ENCODE measurements at regions not wholly inside any gene's neighbourhood (a gene's known extent, or its start where the extent isn't known, plus 50 kb on each side); places are given as distances from the start of the nearest gene placed in this dataset.

GRCh38 chr6:47360388-47360787 lies 50.7 kb upstream of the TNFRSF21 start:
- DNase-seq, result no peak
- no peaks in the 10 kb centered on the region for H3K36me3 ChIP-seq (ENCODE audit: control insufficient read depth in 1 of 2, insufficient read depth in 2 of 2, low read length in 1 of 2)
- intact Hi-C loops (cut with DNase I), result no loop called here

GRCh38 chr6:47362857-47363461 lies 53.3 kb upstream of the TNFRSF21 start:
- intact Hi-C loops (cut with DNase I), result no loop called here
- Histone ChIP-seq H3K27ac (ENCODE audit: low read depth in 1 of 2, low read length in 2 of 2) (no peak overlapping the region), H3K27me3 (ENCODE audit: control insufficient read depth in 1 of 2, insufficient read depth in 2 of 2, low read length in 1 of 2) (no peaks in the 10 kb centered on the region), H3K9me3 (ENCODE audit: control insufficient read depth, low read length) (peaks cover 1% of the 10 kb centered on the region), H3K4me1 (ENCODE audit: control insufficient read depth in 1 of 2, insufficient read depth in 2 of 2, low read length in 2 of 2) (no peaks in the 10 kb centered on the region), H3K4me3 (ENCODE audit: low read length in 2 of 2) (no peak overlapping the region), H3K36me3 (ENCODE audit: control insufficient read depth in 1 of 2, insufficient read depth in 2 of 2, low read length in 1 of 2) (no peaks in the 10 kb centered on the region)
- WGBS, 2 donors, result 87 to 89% methylated on average over 10 of the region's 10 CpGs
- ATAC-seq (ENCODE audit: low FRiP score) (no peak), DNase-seq (no peak)

More at GRCh38 chr6:47360388-47360787, 50.7 kb upstream of the TNFRSF21 start:
- no peak for ATAC-seq (ENCODE audit: low FRiP score)
- H3K27me3 ChIP-seq (ENCODE audit: control insufficient read depth in 1 of 2, insufficient read depth in 2 of 2, low read length in 1 of 2), result no peaks in the 10 kb centered on the region
- no peaks in the 10 kb centered on the region for H3K4me1 ChIP-seq (ENCODE audit: control insufficient read depth in 1 of 2, insufficient read depth in 2 of 2, low read length in 2 of 2)
- no peak overlapping the region for H3K4me3 ChIP-seq (ENCODE audit: low read length in 2 of 2)
- no peak overlapping the region for H3K27ac ChIP-seq (ENCODE audit: low read depth in 1 of 2, low read length in 2 of 2)
- peaks cover 1% of the 10 kb centered on the region for H3K9me3 ChIP-seq (ENCODE audit: control insufficient read depth, low read length)

GRCh38 chr6:47363736-47364135 lies 54.0 kb upstream of the TNFRSF21 start:
- Histone ChIP-seq H3K36me3 (ENCODE audit: control insufficient read depth in 1 of 2, insufficient read depth in 2 of 2, low read length in 1 of 2) (no peaks in the 10 kb centered on the region), H3K27me3 (ENCODE audit: control insufficient read depth in 1 of 2, insufficient read depth in 2 of 2, low read length in 1 of 2) (no peaks in the 10 kb centered on the region), H3K4me1 (ENCODE audit: control insufficient read depth in 1 of 2, insufficient read depth in 2 of 2, low read length in 2 of 2) (no peaks in the 10 kb centered on the region), H3K4me3 (ENCODE audit: low read length in 2 of 2) (no peak overlapping the region), H3K9me3 (ENCODE audit: control insufficient read depth, low read length) (peaks cover 1% of the 10 kb centered on the region), H3K27ac (ENCODE audit: low read depth in 1 of 2, low read length in 2 of 2) (no peak overlapping the region)
- intact Hi-C loops (cut with DNase I), result no loop called here
- DNase-seq (no peak), ATAC-seq (ENCODE audit: low FRiP score) (no peak)

GRCh38 chr6:47366335-47366890 lies 56.7 kb upstream of the TNFRSF21 start:
- no peaks in the 10 kb centered on the region for H3K27me3 ChIP-seq (ENCODE audit: control insufficient read depth in 1 of 2, insufficient read depth in 2 of 2, low read length in 1 of 2)
- H3K27ac ChIP-seq (ENCODE audit: low read depth in 1 of 2, low read length in 2 of 2), result no peak overlapping the region
- ATAC-seq (ENCODE audit: low FRiP score) (no peak), DNase-seq (no peak)
- H3K4me1 ChIP-seq (ENCODE audit: control insufficient read depth in 1 of 2, insufficient read depth in 2 of 2, low read length in 2 of 2), result no peaks in the 10 kb centered on the region
- H3K36me3 ChIP-seq (ENCODE audit: control insufficient read depth in 1 of 2, insufficient read depth in 2 of 2, low read length in 1 of 2), result no peaks in the 10 kb centered on the region
- peaks cover 1% of the 10 kb centered on the region for H3K9me3 ChIP-seq (ENCODE audit: control insufficient read depth, low read length)
- no peak overlapping the region for H3K4me3 ChIP-seq (ENCODE audit: low read length in 2 of 2)
- 76 to 85% methylated on average over 2 of the region's 2 CpGs for WGBS, 2 donors
- intact Hi-C loops (cut with DNase I), result no loop called here

- ATAC-seq (ENCODE audit: low FRiP score), result no peak
- H3K36me3 ChIP-seq (ENCODE audit: control insufficient read depth in 1 of 2, insufficient read depth in 2 of 2, low read length in 1 of 2), result no peaks in the 10 kb centered on the region
Measured at GRCh38 chr6:47371139-47371869, 61.6 kb upstream of the TNFRSF21 start.

GRCh38 chr6:47371870-47372255 lies 62.2 kb upstream of the TNFRSF21 start:
- intact Hi-C loops (cut with DNase I), result no loop called here
- Histone ChIP-seq H3K27me3 (ENCODE audit: control insufficient read depth in 1 of 2, insufficient read depth in 2 of 2, low read length in 1 of 2) (no peaks in the 10 kb centered on the region), H3K36me3 (ENCODE audit: control insufficient read depth in 1 of 2, insufficient read depth in 2 of 2, low read length in 1 of 2) (no peaks in the 10 kb centered on the region), H3K4me1 (ENCODE audit: control insufficient read depth in 1 of 2, insufficient read depth in 2 of 2, low read length in 2 of 2) (no peaks in the 10 kb centered on the region), H3K9me3 (ENCODE audit: control insufficient read depth, low read length) (no peaks in the 10 kb centered on the region), H3K27ac (ENCODE audit: low read depth in 1 of 2, low read length in 2 of 2) (no peak overlapping the region), H3K4me3 (ENCODE audit: low read length in 2 of 2) (no peak overlapping the region)
- ATAC-seq (ENCODE audit: low FRiP score) (no peak), DNase-seq (no peak)

More at GRCh38 chr6:47371139-47371869, 61.6 kb upstream of the TNFRSF21 start:
- WGBS, 2 donors, result 86 to 87% methylated on average over 6 of the region's 6 CpGs
- Histone ChIP-seq H3K27me3 (ENCODE audit: control insufficient read depth in 1 of 2, insufficient read depth in 2 of 2, low read length in 1 of 2) (no peaks in the 10 kb centered on the region), H3K4me1 (ENCODE audit: control insufficient read depth in 1 of 2, insufficient read depth in 2 of 2, low read length in 2 of 2) (no peaks in the 10 kb centered on the region), H3K9me3 (ENCODE audit: control insufficient read depth, low read length) (no peaks in the 10 kb centered on the region), H3K4me3 (ENCODE audit: low read length in 2 of 2) (no peak overlapping the region), H3K27ac (ENCODE audit: low read depth in 1 of 2, low read length in 2 of 2) (no peak overlapping the region)
- DNase-seq, result no peak
- intact Hi-C loops (cut with DNase I), result no loop called here

- Histone ChIP-seq H3K27ac (ENCODE audit: low read depth in 1 of 2, low read length in 2 of 2) (no peak overlapping the region), H3K9me3 (ENCODE audit: control insufficient read depth, low read length) (no peaks in the 10 kb centered on the region), H3K36me3 (ENCODE audit: control insufficient read depth in 1 of 2, insufficient read depth in 2 of 2, low read length in 1 of 2) (no peaks in the 10 kb centered on the region), H3K4me3 (ENCODE audit: low read length in 2 of 2) (no peak overlapping the region), H3K4me1 (ENCODE audit: control insufficient read depth in 1 of 2, insufficient read depth in 2 of 2, low read length in 2 of 2) (no peaks in the 10 kb centered on the region), H3K27me3 (ENCODE audit: control insufficient read depth in 1 of 2, insufficient read depth in 2 of 2, low read length in 1 of 2) (no peaks in the 10 kb centered on the region)
- no peak for DNase-seq
- 65 to 75% methylated on average over 1 of the region's 1 CpG for WGBS, 2 donors
- ATAC-seq (ENCODE audit: low FRiP score), result no peak
- intact Hi-C loops (cut with DNase I), result no loop called here
Measured at GRCh38 chr6:47372318-47372717, 62.6 kb upstream of the TNFRSF21 start.

- intact Hi-C loops (cut with DNase I), result no loop called here
- Histone ChIP-seq H3K27ac (ENCODE audit: low read depth in 1 of 2, low read length in 2 of 2) (no peak overlapping the region), H3K4me3 (ENCODE audit: low read length in 2 of 2) (no peak overlapping the region), H3K4me1 (ENCODE audit: control insufficient read depth in 1 of 2, insufficient read depth in 2 of 2, low read length in 2 of 2) (no peaks in the 10 kb centered on the region), H3K36me3 (ENCODE audit: control insufficient read depth in 1 of 2, insufficient read depth in 2 of 2, low read length in 1 of 2) (no peaks in the 10 kb centered on the region), H3K9me3 (ENCODE audit: control insufficient read depth, low read length) (peaks cover 2% of the 10 kb centered on the region), H3K27me3 (ENCODE audit: control insufficient read depth in 1 of 2, insufficient read depth in 2 of 2, low read length in 1 of 2) (no peaks in the 10 kb centered on the region)
- peak; percentile 37 for ATAC-seq (ENCODE audit: low FRiP score)
- no peak for DNase-seq
- WGBS, 2 donors, result 15 to 49% methylated on average over 1 of the region's 1 CpG
Measured at GRCh38 chr6:47375426-47375825, 65.7 kb upstream of the TNFRSF21 start.

- WGBS, 2 donors, result 88 to 91% methylated on average over 15 of the region's 15 CpGs
- H3K36me3 ChIP-seq (ENCODE audit: control insufficient read depth in 1 of 2, insufficient read depth in 2 of 2, low read length in 1 of 2), result no peaks in the 10 kb centered on the region
- peaks cover 2% of the 10 kb centered on the region for H3K9me3 ChIP-seq (ENCODE audit: control insufficient read depth, low read length)
- no peaks in the 10 kb centered on the region for H3K27me3 ChIP-seq (ENCODE audit: control insufficient read depth in 1 of 2, insufficient read depth in 2 of 2, low read length in 1 of 2)
- no peak overlapping the region for H3K27ac ChIP-seq (ENCODE audit: low read depth in 1 of 2, low read length in 2 of 2)
- H3K4me1 ChIP-seq (ENCODE audit: control insufficient read depth in 1 of 2, insufficient read depth in 2 of 2, low read length in 2 of 2), result no peaks in the 10 kb centered on the region
- intact Hi-C loops (cut with DNase I), result no loop called here
- H3K4me3 ChIP-seq (ENCODE audit: low read length in 2 of 2), result no peak overlapping the region
- ATAC-seq (ENCODE audit: low FRiP score) (no peak), DNase-seq (no peak)
Measured at GRCh38 chr6:47376930-47377329, 67.2 kb upstream of the TNFRSF21 start.

Data from aorta (tissue), 5 donors.